GM19395 (cell line): ENCODE measurements at regions not wholly inside any gene's neighbourhood (a gene's known extent, or its start where the extent isn't known, plus 50 kb on each side); places are given as distances from the start of the nearest gene placed in this dataset.

Experiments used
- ATAC-seq: cut with Tn5 transposase; IDR thresholded peaks from one replicate; pipeline ENCODE4 v1.9.1; 2021; ENCODE audit warnings: mild to moderate bottlenecking, moderate library complexity; ENCODE audit not compliant: unreplicated experiment

- ATAC-seq, result no peak
Observed at GRCh38 chr4:11194431-11194830, 234.3 kb downstream of the HS3ST1 start.

GRCh38 chr4:11189756-11190155, 238.9 kb downstream of the HS3ST1 start:
- ATAC-seq, result no peak

- no peak for ATAC-seq
Observed at GRCh38 chr4:11183356-11183740, 245.3 kb downstream of the HS3ST1 start.

- no peak for ATAC-seq
Observed at GRCh38 chr4:11182586-11183355, 245.9 kb downstream of the HS3ST1 start.

- no peak for ATAC-seq
Observed at GRCh38 chr4:11182031-11182430, 246.7 kb downstream of the HS3ST1 start.

GRCh38 chr4:11179796-11180195, 248.9 kb downstream of the HS3ST1 start:
- ATAC-seq, result no peak

GRCh38 chr4:11178433-11178832, 250.3 kb downstream of the HS3ST1 start:
- no peak for ATAC-seq

- no peak for ATAC-seq
Observed at GRCh38 chr4:11175374-11175773, 253.3 kb downstream of the HS3ST1 start.

- no peak for ATAC-seq
Observed at GRCh38 chr4:11166606-11167005, 262.1 kb downstream of the HS3ST1 start.

GRCh38 chr4:11166034-11166433, 262.7 kb downstream of the HS3ST1 start:
- no peak for ATAC-seq

- ATAC-seq, result no peak
Observed at GRCh38 chr4:11165052-11165451, 263.6 kb downstream of the HS3ST1 start.

- no peak for ATAC-seq
Observed at GRCh38 chr4:11160288-11160687, 268.4 kb downstream of the HS3ST1 start.

- no peak for ATAC-seq
Observed at GRCh38 chr4:11158971-11159370, 269.7 kb downstream of the HS3ST1 start.

- no peak for ATAC-seq
Observed at GRCh38 chr4:11155208-11155867, 273.4 kb downstream of the HS3ST1 start.

- no peak for ATAC-seq
Observed at GRCh38 chr4:11153171-11153750, 275.4 kb downstream of the HS3ST1 start.

GRCh38 chr4:11152684-11153083, 276.0 kb downstream of the HS3ST1 start:
- ATAC-seq, result no peak

- no peak for ATAC-seq
Observed at GRCh38 chr4:11151500-11151899, 277.2 kb downstream of the HS3ST1 start.

GRCh38 chr4:11149612-11150259, 279.0 kb downstream of the HS3ST1 start:
- no peak for ATAC-seq

GRCh38 chr4:11139871-11140270, 288.8 kb downstream of the HS3ST1 start:
- ATAC-seq, result no peak

- no peak for ATAC-seq
Observed at GRCh38 chr4:11138964-11139363, 289.7 kb downstream of the HS3ST1 start.

GRCh38 chr4:11134705-11135104, 294.0 kb downstream of the HS3ST1 start:
- no peak for ATAC-seq

GRCh38 chr4:11133868-11134267, 294.8 kb downstream of the HS3ST1 start:
- ATAC-seq, result no peak
